ENCODE measurements at regions not wholly inside any gene's neighbourhood (a gene's known extent, or its start where the extent isn't known, plus 50 kb on each side); places are given as distances from the start of the nearest gene placed in this dataset.

DNA sequence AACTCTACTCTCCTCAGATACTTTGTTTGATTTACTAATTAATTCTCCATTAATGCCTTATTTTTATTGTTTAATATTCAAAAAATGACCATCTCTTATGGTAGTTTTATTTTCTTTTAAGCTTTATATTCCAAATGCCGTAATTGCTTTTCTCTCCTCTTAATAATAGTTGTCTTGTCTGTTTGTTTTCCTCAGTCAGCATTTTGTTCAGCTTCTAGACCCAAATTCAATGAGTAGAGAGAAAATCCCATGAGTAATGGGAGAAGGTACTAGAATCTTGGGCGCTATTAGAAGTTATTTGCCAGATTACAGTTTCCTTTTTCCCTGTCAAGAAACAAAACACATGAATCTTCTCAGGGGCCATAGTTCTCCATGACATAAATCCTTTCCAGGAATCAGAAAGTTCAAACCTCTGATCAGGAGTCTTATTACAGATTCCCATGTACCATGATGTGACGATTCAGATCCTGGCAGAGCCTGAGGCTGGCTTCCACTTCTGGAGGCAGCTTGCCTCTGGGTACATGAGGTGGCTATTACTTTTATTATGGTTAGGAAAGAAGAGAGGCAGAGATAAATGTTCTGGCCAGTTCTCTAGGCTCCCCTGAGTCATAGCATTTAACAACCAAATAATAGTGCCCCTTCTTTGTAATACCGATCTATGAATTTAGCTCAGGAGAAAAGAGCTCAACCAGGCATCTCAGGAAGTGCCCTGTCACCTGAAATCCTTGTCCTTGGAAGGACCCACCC, 485.1 kb upstream of the SETBP1 start:
- no peak for DNase-seq (ENCODE audit: low read depth in 1 of 2, low spot score in 1 of 2)
- H3K27me3 ChIP-seq (ENCODE audit: insufficient read depth, poor library complexity, severe bottlenecking), result no peaks in the 10 kb centered on the region
- no peak overlapping the region for H3K27ac ChIP-seq (replicated peaks)
- no peak for TF ChIP-seq GABPA (IDR thresholded peaks at IDR 0.05; ENCODE audit: low read depth)
- TF ChIP-seq POLR2AphosphoS5 (IDR thresholded peaks at IDR 0.05; ENCODE audit: low read depth), result no peak
- TF ChIP-seq, protein P1, sequence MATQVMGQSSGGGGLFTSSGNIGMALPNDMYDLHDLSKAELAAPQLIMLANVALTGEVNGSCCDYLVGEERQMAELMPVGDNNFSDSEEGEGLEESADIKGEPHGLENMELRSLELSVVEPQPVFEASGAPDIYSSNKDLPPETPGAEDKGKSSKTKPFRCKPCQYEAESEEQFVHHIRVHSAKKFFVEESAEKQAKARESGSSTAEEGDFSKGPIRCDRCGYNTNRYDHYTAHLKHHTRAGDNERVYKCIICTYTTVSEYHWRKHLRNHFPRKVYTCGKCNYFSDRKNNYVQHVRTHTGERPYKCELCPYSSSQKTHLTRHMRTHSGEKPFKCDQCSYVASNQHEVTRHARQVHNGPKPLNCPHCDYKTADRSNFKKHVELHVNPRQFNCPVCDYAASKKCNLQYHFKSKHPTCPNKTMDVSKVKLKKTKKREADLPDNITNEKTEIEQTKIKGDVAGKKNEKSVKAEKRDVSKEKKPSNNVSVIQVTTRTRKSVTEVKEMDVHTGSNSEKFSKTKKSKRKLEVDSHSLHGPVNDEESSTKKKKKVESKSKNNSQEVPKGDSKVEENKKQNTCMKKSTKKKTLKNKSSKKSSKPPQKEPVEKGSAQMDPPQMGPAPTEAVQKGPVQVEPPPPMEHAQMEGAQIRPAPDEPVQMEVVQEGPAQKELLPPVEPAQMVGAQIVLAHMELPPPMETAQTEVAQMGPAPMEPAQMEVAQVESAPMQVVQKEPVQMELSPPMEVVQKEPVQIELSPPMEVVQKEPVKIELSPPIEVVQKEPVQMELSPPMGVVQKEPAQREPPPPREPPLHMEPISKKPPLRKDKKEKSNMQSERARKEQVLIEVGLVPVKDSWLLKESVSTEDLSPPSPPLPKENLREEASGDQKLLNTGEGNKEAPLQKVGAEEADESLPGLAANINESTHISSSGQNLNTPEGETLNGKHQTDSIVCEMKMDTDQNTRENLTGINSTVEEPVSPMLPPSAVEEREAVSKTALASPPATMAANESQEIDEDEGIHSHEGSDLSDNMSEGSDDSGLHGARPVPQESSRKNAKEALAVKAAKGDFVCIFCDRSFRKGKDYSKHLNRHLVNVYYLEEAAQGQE (IDR thresholded peaks at IDR 0.05; ENCODE audit: insufficient replicate concordance, low read depth), result no peak
- no peak for TF ChIP-seq SPI1 (IDR thresholded peaks at IDR 0.05; ENCODE audit: borderline replicate concordance, low read depth)
- TF ChIP-seq, protein P2, sequence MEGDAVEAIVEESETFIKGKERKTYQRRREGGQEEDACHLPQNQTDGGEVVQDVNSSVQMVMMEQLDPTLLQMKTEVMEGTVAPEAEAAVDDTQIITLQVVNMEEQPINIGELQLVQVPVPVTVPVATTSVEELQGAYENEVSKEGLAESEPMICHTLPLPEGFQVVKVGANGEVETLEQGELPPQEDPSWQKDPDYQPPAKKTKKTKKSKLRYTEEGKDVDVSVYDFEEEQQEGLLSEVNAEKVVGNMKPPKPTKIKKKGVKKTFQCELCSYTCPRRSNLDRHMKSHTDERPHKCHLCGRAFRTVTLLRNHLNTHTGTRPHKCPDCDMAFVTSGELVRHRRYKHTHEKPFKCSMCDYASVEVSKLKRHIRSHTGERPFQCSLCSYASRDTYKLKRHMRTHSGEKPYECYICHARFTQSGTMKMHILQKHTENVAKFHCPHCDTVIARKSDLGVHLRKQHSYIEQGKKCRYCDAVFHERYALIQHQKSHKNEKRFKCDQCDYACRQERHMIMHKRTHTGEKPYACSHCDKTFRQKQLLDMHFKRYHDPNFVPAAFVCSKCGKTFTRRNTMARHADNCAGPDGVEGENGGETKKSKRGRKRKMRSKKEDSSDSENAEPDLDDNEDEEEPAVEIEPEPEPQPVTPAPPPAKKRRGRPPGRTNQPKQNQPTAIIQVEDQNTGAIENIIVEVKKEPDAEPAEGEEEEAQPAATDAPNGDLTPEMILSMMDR (IDR thresholded peaks at IDR 0.05; ENCODE audit: insufficient read depth, low read length), result no peak
- H3K4me3 ChIP-seq (replicated peaks; ENCODE audit: insufficient read depth, low read length), result no peak overlapping the region

DNA sequence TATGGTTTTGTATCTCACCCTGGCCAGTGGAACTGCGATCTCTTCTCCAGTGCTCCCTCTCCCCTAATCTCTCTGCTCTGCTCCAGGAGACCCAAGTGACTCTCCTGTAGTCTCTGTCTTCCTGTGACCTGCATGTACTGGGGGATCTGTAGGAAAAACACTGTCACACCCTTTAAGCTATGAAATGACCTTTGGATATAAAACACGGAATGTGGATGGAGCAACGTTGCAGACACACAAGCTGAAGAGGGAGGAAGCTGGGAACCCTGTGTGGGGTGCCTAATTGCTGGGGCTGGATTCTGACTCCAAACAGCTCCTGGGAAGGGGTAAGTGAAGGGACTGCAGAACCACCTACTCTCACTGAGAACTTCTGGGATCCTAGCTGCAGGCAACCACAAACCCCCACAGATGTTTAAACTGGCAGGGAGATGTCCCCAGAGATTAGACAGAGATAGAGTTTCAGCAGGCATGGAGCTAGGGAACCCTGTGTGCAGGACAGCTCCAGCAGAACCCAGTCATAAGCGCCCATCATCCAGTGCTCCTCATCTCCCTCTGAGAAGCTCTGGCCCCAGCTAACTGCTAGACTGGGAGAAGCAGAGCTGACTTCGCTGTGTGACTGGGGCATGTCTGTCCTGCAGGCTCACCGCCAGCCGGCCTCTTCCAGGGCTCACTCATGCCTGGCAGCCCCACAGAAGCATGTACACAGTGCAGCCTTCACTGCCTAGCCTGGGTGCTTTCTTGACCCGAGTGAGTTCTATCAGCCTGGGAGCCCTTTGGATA, 482.7 kb upstream of the SETBP1 start:
- H3K27ac ChIP-seq (replicated peaks), result no peak overlapping the region
- no peak for TF ChIP-seq GABPA (IDR thresholded peaks at IDR 0.05; ENCODE audit: low read depth)
- TF ChIP-seq, protein P2 (IDR thresholded peaks at IDR 0.05; ENCODE audit: insufficient read depth, low read length), result no peak
- no peak for TF ChIP-seq SPI1 (IDR thresholded peaks at IDR 0.05; ENCODE audit: borderline replicate concordance, low read depth)
- TF ChIP-seq, protein P1 (IDR thresholded peaks at IDR 0.05; ENCODE audit: insufficient replicate concordance, low read depth), result no peak
- no peak for TF ChIP-seq POLR2AphosphoS5 (IDR thresholded peaks at IDR 0.05; ENCODE audit: low read depth)
- DNase-seq (ENCODE audit: low read depth in 1 of 2, low spot score in 1 of 2), result no peak
- no peaks in the 10 kb centered on the region for H3K27me3 ChIP-seq (ENCODE audit: insufficient read depth, poor library complexity, severe bottlenecking)
- H3K4me3 ChIP-seq (replicated peaks; ENCODE audit: insufficient read depth, low read length), result no peak overlapping the region

DNA sequence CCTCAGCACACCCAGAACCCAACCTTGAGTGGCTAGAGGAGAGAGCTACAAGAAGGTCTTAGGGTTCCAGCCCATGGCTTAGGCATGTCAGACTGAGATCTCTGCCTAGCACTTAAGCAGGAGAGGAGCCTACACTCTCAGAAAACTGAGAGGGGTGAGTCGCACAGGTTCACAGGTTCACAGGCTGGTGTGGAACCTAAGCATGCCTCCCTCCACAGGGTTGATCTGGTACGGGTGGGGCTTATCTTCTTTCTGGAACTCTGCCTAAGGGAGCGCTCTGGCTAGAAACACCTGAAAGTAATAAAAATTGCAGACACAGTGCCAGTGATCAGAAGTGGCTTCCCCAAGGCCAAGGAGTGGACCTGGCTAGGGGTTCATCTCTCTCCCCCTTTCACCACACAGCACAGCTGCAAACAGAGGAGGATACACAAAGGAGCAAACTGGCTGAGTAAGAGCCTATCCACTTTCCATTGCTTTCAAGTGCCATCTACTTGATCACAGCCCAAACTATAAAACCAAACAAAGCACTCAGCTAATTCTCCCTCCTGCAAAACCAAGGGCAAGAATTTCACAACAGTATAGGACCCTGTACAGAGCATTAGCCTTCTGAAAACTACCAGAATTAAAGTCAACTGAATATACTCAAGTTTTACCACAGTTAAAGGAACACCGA, 481.9 kb upstream of the SETBP1 start:
- H3K4me3 ChIP-seq (replicated peaks; ENCODE audit: insufficient read depth, low read length), result no peak overlapping the region
- TF ChIP-seq, protein P1 (IDR thresholded peaks at IDR 0.05; ENCODE audit: insufficient replicate concordance, low read depth), result no peak
- TF ChIP-seq GABPA (IDR thresholded peaks at IDR 0.05; ENCODE audit: low read depth) (no peak), POLR2AphosphoS5 (IDR thresholded peaks at IDR 0.05; ENCODE audit: low read depth) (no peak), SPI1 (IDR thresholded peaks at IDR 0.05; ENCODE audit: borderline replicate concordance, low read depth) (no peak)
- TF ChIP-seq, protein P2 (IDR thresholded peaks at IDR 0.05; ENCODE audit: insufficient read depth, low read length), result no peak
- H3K27me3 ChIP-seq (ENCODE audit: insufficient read depth, poor library complexity, severe bottlenecking), result no peaks in the 10 kb centered on the region
- DNase-seq (ENCODE audit: low read depth in 1 of 2, low spot score in 1 of 2), result no peak
- no peak overlapping the region for H3K27ac ChIP-seq (replicated peaks)

All from HL-60 (cell line).